Fibroblast of lung (primary cell): ENCODE measurements at regions not wholly inside any gene's neighbourhood (a gene's known extent, or its start where the extent isn't known, plus 50 kb on each side); places are given as distances from the start of the nearest gene placed in this dataset.

Experiments
- DNase-seq, 2 donors: peaks; one replicate each; pipeline versions ENCODE4 v3.0.0 to v3.0.0-alpha.2; 2010; ENCODE audit warnings: low read depth in 2 of 2
- H2AFZ ChIP-seq: 2 replicates; pipeline ENCODE4 v1.5.1; 2012; ENCODE audit warnings: low read length, control low read depth, inconsistent platforms
- H3K27ac ChIP-seq: 2 replicates; pipeline ENCODE4 v1.5.1; 2011; ENCODE audit warnings: low read length, control low read depth; ENCODE audit not compliant: insufficient read depth
- H3K27me3 ChIP-seq: 2 replicates; pipeline ENCODE4 v1.5.1; 2011; ENCODE audit warnings: mild to moderate bottlenecking, low read length; ENCODE audit not compliant: control insufficient read depth, insufficient read depth
- H3K36me3 ChIP-seq: 2 replicates; pipeline ENCODE4 v1.5.1; 2011; ENCODE audit warnings: low read length; ENCODE audit not compliant: control insufficient read depth, insufficient read depth
- H3K4me1 ChIP-seq: 2 replicates; pipeline ENCODE4 v1.5.1; 2011; ENCODE audit warnings: low read length; ENCODE audit not compliant: control insufficient read depth, insufficient read depth; ENCODE audit errors: extremely low read depth
- H3K4me2 ChIP-seq: 2 replicates; pipeline ENCODE4 v1.5.1; 2011; ENCODE audit warnings: low read length, control low read depth; ENCODE audit not compliant: insufficient read depth; ENCODE audit errors: extremely low read depth
- H3K4me3 ChIP-seq, 4 experiments: fragments of 200-600 bp in 1 of 4; sonication (generic) in 1 of 4; replicated peaks in 1 of 4; 2 replicates each; pipeline ENCODE4 v1.5.1; 2011 to 2016; ENCODE audit warnings: low read length in 4 of 4, low read depth in 3 of 4, mild to moderate bottlenecking in 3 of 4, control low read depth in 2 of 4, inconsistent platforms in 1 of 4, mixed read lengths in 1 of 4; ENCODE audit not compliant: insufficient read depth in 1 of 4; ENCODE audit errors: control extremely low read depth in 1 of 4
- H3K79me2 ChIP-seq: 2 replicates; pipeline ENCODE4 v1.5.1; 2012; ENCODE audit warnings: mild to moderate bottlenecking, low read length, inconsistent platforms; ENCODE audit not compliant: control insufficient read depth, insufficient read depth
- H3K9ac ChIP-seq: 2 replicates; pipeline ENCODE4 v1.5.1; 2011; ENCODE audit warnings: mild to moderate bottlenecking, low read length, control low read depth; ENCODE audit not compliant: insufficient read depth
- H3K9me3 ChIP-seq: 2 replicates; pipeline ENCODE4 v1.5.1; 2012; ENCODE audit warnings: low read depth, low read length; ENCODE audit not compliant: control insufficient read depth, insufficient read depth
- H4K20me1 ChIP-seq: 2 replicates; pipeline ENCODE4 v1.5.1; 2011; ENCODE audit warnings: low read length; ENCODE audit not compliant: control insufficient read depth, insufficient read depth; ENCODE audit errors: extremely low read depth
- EZH2 ChIP-seq: IDR thresholded peaks from 2 replicates; pipeline ENCODE4 v1.5.1; 2012; ENCODE audit warnings: low read length, control low read depth, mild to moderate bottlenecking; ENCODE audit errors: missing control alignments
- TF ChIP-seq, protein P1 (sequence below), 2 donors: IDR thresholded peaks in 1 of 2; conservative IDR thresholded peaks in 1 of 2; 1 replicate in 1 of 2; 2 replicates in 1 of 2; pipeline ENCODE4 v1.5.1; 2011 to 2012; ENCODE audit warnings: low read length in 2 of 2, control low read depth in 1 of 2, inconsistent platforms in 1 of 2, low read depth in 1 of 2, mild to moderate bottlenecking in 1 of 2

- no peak overlapping the region for H2AFZ ChIP-seq
- no peaks in the 10 kb centered on the region for H3K9me3 ChIP-seq
- H3K27ac ChIP-seq: no peak overlapping the region
- no peak overlapping the region for H3K4me3 ChIP-seq
- no peak for DNase-seq
- no peaks in the 10 kb centered on the region for H3K79me2 ChIP-seq
- no peaks in the 10 kb centered on the region for H3K27me3 ChIP-seq
- no peak overlapping the region for H3K9ac ChIP-seq
- TF ChIP-seq, protein P1, sequence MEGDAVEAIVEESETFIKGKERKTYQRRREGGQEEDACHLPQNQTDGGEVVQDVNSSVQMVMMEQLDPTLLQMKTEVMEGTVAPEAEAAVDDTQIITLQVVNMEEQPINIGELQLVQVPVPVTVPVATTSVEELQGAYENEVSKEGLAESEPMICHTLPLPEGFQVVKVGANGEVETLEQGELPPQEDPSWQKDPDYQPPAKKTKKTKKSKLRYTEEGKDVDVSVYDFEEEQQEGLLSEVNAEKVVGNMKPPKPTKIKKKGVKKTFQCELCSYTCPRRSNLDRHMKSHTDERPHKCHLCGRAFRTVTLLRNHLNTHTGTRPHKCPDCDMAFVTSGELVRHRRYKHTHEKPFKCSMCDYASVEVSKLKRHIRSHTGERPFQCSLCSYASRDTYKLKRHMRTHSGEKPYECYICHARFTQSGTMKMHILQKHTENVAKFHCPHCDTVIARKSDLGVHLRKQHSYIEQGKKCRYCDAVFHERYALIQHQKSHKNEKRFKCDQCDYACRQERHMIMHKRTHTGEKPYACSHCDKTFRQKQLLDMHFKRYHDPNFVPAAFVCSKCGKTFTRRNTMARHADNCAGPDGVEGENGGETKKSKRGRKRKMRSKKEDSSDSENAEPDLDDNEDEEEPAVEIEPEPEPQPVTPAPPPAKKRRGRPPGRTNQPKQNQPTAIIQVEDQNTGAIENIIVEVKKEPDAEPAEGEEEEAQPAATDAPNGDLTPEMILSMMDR (conservative IDR thresholded peaks at IDR 0.05 in 1 of 2, IDR thresholded peaks at IDR 0.05 in 1 of 2; ENCODE audit: low read depth in 1 of 2, low read length in 2 of 2): no peak
- no peak for TF ChIP-seq EZH2
- no peak overlapping the region for H3K4me2 ChIP-seq
- no peaks in the 10 kb centered on the region for H3K4me1 ChIP-seq
- H4K20me1 ChIP-seq: no peaks in the 10 kb centered on the region
- H3K36me3 ChIP-seq: no peaks in the 10 kb centered on the region
These were observed 226.0 kb downstream of the TRPC6 start for GRCh38 chr11:101357771-101358170.

DNA sequence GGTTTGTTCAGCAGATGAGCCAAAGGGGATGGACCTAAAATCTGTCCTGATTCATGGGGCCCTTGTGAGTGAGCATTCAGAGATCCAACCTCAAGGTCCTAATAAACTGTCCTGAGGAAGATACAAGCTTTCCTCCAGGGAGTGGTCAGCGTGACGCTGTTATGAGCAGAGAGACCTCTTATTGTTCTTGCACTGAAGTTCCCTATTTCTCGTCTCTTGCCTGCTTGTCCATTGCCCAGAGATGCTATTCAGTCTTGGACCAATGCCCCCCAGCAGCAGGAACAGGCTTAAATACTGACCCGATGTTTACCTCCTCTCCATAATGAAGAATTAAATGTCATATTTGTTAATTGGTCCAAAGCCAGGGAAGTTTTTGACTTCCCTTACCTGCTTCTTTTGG, 225.2 kb upstream of the PGR start:
- H3K4me2 ChIP-seq: no peak overlapping the region

DNA sequence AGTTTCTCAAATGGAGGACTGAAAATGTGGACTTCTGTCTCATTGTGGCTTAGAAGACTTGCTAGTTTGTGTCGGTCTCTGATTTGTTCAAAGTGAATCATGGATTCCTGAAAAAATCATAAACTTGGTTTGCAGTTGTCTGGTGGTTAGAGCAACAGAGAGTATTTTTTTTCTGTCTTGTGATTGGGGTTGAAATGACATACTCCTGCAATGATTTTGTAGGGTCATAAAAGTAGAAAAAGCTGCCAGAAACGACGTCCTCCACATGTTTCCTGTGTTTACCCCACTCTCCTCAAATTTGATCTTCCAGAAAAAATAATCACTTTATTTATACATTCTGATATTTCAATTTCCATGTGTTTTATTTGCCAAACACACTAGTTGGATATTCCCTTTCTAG, 219.2 kb upstream of the PGR start:
- Histone ChIP-seq H3K9me3 (no peaks in the 10 kb centered on the region), H3K4me2 (no peak overlapping the region), H3K27ac (no peak overlapping the region), H3K4me3 (no peak overlapping the region), H3K9ac (no peak overlapping the region), H4K20me1 (no peaks in the 10 kb centered on the region), H3K4me1 (no peaks in the 10 kb centered on the region), H3K27me3 (no peaks in the 10 kb centered on the region), H3K36me3 (no peaks in the 10 kb centered on the region), H3K79me2 (no peaks in the 10 kb centered on the region), H2AFZ (no peak overlapping the region)
- TF ChIP-seq, protein P1 (conservative IDR thresholded peaks at IDR 0.05 in 1 of 2, IDR thresholded peaks at IDR 0.05 in 1 of 2; ENCODE audit: low read depth in 1 of 2, low read length in 2 of 2): no peak
- no peak for TF ChIP-seq EZH2
- no peak for DNase-seq

More for the DNA sequence above, 225.2 kb upstream of the PGR start:
- H3K36me3 ChIP-seq: no peaks in the 10 kb centered on the region
- no peaks in the 10 kb centered on the region for H3K4me1 ChIP-seq
- no peaks in the 10 kb centered on the region for H4K20me1 ChIP-seq
- no peak overlapping the region for H3K9ac ChIP-seq
- H3K4me3 ChIP-seq: no peak overlapping the region
- no peak overlapping the region for H2AFZ ChIP-seq
- no peaks in the 10 kb centered on the region for H3K27me3 ChIP-seq
- no peak for DNase-seq
- no peak for TF ChIP-seq EZH2
- TF ChIP-seq, protein P1 (conservative IDR thresholded peaks at IDR 0.05 in 1 of 2, IDR thresholded peaks at IDR 0.05 in 1 of 2; ENCODE audit: low read depth in 1 of 2, low read length in 2 of 2): no peak
- no peaks in the 10 kb centered on the region for H3K9me3 ChIP-seq
- H3K79me2 ChIP-seq: no peaks in the 10 kb centered on the region
- no peak overlapping the region for H3K27ac ChIP-seq
